GM18520 (cell line): ENCODE measurements at regions not wholly inside any gene's neighbourhood (a gene's known extent, or its start where the extent isn't known, plus 50 kb on each side); places are given as distances from the start of the nearest gene placed in this dataset.

ENCODE experiments used
- ATAC-seq: cut with Tn5 transposase; IDR thresholded peaks from one replicate; pipeline ENCODE4 v1.9.1; 2021; ENCODE audit not compliant: unreplicated experiment

DNA sequence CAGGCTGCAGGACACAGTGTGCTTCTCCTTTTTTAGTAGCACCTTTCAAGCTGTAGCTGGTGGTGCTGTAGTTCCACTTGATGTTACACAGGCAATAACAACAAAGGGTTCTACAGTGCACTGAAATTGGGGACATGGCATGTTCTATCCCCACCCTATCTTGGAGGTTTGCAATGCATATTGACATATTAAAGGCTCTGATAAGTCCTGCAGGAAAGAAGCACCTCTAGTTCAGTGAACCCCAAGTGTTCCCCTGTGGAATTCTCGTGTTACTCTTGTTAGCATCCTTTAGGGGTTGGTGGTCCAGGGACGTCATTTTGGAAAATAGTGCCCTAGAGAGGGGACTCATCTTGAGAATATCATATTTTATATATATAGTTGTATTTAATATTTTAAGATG, 337.6 kb downstream of the DHX35 start:
- ATAC-seq, result no peak

DNA sequence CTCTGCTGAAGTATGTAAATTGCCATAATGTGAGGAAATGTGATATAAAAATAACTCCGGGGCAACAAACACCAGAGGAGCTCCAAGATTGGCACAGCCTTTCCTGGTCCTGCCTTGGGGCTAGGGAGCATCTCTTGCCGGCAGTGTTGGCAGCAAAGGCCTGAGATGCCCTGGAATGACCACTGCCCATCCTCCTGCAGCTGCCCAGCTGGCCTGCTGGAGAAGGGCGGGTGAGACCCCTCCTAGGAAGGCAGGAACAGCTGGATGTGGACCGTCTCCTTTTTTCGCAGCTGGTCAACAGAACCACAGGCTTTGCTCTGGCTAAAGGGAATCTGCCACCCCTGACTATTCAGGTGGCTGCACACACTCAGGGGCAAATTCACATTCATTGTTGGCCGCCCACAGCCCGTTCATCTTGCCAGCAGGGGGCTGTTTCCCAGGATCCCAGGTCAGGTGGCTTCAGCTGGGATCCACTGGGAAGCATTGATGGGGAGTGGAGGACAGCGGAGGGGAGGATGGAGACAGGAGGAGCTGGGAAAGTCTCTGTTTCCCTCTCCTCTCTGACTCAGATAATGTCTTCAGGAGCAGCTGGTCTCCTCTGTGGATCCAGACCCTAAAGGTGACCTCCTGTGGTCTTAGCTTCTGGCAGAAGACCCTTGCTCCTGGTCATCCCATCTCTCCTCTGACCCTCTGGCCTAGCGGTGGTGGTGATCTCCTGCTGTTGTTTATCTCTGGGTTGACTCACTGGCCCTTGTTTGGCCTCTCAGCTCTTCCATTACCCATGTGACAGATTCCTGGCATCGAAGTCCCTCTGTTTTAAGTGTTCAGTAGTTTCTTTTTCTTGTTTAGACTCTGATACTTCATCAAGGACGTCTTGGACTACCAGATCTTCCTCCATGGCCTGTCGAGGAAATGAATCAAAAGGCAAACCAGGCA, 336.7 kb downstream of the DHX35 start:
- ATAC-seq, result no peak

DNA sequence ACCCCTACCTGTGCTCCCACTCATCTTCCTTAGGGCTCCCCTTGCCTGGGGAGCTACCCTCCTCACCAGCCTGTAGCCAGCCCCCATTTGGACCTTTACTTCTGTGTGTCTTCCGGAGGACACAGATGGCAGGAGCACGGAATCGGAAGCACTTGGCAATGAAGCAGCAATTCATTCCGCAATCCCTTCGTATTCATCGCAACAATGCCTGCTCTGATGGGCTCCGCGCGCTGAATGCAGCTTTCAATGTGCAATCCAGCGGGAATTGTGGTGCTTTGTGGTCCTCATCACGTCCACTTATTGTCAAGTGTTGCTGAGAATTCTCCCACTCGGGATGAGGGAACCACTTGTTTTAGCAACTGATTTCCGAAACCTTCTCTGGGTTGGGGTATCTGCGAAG, 336.0 kb downstream of the DHX35 start:
- ATAC-seq, result no peak

DNA sequence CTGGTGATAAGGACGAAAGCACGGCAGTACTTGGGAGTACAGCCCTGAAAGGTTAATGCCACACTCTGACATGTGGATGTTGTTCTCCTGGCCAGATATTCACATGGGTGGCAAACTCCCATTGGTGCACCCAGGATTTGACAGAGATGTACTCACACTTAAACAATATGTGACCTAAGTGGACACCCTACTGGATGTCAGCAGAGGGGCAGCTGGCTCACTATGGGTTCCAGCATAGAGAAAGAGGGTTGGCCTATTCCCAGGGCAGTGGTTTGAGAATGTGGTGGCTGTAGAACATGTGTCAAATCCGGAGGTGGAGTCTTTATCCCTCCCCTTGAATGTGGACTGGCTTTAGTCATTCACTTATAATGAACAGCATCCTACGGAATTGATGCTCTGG, 333.2 kb downstream of the DHX35 start:
- no peak for ATAC-seq

DNA sequence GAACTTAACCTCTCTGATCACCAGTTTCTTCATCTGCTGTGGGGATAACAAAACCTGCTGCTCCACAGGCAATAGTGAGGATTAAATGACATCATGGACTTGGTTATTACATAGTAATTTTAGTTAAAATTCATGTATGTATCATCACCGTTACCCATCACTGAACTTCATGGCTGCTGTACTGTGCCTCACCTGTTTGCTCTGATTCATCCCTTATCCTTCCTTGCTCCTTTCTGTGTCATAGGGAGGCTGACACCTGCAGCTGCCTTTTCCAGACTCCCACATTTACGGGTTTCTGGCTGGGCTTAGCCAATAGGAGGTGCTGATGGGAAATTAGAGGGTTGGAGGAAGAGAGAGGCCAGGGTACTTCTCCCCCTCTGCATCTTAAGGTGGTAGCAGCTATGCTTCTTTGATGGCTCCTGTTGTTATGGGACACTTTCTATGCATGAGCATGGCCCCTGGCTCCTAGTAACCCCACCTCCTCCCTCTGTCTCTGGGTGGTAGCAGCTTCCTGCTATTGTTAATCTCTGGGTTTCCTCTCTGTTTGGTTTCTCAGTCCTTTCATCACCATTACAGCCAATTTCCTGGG, 332.1 kb downstream of the DHX35 start:
- ATAC-seq, result no peak

DNA sequence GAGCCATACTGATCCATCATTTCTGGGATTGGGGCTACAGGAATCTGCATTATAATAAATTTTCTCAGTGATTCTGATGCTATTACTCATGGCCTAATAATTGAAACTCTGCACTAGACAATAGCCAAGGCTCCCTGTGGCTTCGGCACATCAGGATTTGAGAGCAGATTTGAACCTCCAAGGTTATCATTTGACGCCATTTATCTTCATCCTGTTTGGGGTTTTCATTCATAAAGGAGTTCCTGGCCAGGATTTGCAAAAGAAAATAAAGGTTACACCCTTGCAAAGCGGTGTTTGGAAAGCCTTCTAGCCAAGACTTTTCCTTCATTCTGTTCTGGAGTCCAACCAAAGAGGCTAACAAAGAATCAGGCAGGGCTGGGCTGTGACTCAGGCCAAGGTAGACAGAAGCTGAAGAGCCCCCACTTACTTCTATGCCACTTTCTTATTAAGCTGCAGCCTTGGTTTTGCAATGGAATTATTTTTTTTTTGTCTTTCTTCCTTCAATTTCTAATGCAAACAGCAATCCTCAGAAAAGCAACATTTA, 330.1 kb downstream of the DHX35 start:
- no peak for ATAC-seq

DNA sequence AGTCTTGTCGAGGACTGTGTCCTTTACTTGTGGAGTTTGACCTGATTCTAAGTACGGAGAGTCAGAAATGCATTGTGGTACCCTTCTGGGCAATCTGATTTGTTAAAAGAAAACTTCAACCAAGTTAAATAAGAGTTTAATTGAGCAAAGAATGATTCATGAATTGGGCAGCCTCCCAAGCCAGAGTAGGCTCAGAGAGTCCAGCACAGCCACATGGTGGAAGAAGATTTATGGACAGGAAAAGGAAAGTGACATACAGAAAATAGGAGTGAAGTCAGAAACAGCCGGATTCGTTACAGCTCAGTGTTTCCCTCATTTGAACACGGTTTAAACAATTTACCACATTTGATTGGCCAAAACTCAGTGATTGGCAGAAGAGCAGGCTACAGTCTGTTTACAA, 329.2 kb downstream of the DHX35 start:
- ATAC-seq, result no peak

DNA sequence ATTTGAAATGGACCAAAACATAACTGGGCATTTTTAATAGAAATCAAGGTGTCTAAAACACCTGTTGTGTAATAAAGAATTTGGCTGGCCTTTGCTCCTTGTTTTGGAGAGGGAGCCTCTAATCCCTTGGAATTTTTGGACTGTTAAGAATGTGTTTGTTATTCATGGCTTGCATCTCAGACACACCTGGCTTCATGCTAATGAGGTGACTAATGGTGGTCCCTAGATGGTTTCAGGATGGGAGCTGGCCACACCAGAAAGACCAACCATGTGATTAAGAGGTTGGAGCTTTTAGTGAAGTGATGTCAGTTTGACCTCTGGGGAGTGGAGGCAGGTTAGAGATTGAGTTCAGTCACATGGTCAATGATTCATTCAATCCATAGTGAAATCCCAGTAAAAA, 328.4 kb downstream of the DHX35 start:
- no peak for ATAC-seq

DNA sequence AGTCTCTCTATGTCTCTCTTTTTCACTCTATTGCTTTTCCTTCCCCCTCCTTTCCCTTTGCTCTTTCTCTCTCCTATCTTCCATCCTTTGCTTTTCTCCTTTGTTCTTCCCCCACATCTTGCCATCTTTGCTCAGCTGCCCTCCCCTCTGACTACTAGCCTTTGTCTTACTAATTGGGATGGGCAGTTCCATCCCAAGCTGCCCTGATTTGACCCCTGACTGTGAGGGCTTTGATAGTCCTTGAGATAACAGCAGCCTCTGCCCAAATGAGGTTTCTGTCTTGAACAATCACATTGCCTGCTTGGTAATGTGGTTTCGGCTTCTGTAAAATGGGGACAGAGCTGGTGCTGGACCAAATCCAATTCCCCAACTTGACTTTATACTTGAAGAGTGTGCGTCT, 327.7 kb downstream of the DHX35 start:
- no peak for ATAC-seq

DNA sequence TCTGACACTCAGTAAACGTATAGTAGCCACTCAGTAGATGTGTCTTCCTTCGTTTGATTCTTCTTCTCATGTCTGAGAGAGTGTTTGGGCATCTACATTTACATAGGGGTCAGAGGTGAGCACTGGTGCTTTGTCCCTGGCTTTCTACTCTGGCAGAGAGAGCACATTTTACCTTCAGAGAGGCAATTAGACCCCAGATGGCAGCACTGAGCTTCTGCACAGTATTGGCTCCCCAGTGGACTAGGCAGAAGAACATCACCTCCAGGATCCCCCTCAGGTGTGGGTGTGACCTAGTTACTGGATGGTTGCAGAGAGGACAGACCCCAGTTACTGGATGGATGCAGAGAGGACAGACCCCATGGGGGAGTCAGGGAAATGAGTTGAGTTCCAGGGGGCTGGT, 327.2 kb downstream of the DHX35 start:
- ATAC-seq, result no peak

DNA sequence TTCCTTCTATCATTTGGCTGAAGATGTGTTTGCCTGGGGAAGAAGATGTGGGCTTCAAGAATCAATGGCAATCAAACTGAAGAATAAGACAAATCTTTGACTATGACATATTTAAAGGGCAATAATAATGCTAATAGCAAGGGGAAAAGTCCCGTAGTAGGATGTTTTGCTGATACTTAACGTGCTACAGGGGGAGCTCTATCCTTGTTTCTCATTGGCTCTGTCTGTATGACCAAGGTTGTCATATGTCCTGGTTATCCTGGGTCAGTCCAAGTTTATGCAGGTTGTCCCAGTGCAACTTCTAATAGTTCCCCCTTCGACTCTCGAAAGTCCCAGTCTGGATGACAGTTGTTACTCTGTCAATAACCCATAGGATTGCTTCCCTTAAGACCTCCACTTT, 321.3 kb downstream of the DHX35 start:
- no peak for ATAC-seq

DNA sequence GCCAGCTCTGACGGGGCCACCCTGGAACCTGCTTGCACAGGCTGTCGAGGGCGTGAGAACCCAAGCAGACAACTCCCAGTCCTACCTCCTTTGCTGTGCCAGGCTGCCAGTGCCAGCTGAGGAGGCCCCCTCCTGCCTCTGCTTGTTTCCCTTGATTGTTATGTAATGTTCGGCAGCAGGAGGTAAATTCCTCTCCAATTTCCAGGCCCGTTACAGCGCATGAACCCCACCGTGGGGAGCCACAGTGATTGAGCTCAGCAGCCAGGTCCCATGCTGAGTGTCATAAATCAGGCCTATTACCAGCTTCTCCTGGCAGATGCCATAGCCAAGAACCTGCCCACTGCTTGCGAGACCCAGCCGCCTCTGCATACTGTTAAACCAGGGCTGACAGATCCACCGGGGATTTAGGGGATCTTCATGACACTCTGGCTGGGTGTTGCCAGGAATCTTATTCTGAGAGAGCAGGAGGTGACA, 320.5 kb downstream of the DHX35 start:
- no peak for ATAC-seq

DNA sequence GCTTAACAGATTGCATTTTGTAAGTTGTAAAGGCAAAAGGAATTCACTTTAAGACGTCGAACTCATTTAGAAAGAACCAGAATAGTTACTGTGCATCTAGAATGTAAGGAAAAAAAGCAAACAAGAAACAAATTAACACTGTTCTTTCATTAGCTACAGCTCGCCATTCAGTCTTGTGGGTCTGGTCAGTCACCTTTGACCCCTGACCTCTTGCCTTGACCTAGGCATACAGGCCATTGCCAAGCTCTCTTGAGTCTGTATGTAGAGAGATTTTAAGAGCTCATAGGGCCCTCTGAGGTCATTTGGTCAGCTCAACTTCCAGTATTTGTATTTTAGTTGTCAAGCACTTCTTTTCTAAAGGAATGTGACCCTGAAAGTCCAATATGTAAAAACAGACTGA, 318.7 kb downstream of the DHX35 start:
- ATAC-seq, result no peak

DNA sequence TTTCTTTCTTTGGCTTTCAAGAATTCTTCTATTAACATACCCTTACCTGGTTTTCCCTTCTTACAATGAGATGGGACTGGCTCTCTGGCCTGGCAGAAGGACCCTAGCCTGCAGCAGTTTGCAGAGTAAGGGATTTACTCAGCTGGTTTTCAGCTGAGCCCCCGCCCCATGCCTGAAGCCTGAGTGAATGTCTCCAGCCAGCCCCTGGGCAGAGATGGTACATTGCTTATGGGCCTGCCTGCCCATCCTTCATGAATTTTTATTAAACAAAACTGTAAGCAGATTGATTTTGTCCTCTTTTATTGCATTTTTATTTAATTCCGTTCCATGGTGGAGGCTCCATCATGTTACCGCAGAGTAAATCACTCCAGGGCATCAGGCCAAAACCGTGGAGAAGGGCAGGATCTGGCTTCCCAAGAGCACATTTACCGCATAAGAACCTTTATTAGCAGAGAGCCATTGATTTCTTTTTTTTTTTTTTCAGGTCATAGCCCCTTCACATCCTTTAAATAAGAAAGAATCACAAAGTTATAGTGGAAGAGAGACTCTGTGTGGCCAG, 316.2 kb downstream of the DHX35 start:
- no peak for ATAC-seq

DNA sequence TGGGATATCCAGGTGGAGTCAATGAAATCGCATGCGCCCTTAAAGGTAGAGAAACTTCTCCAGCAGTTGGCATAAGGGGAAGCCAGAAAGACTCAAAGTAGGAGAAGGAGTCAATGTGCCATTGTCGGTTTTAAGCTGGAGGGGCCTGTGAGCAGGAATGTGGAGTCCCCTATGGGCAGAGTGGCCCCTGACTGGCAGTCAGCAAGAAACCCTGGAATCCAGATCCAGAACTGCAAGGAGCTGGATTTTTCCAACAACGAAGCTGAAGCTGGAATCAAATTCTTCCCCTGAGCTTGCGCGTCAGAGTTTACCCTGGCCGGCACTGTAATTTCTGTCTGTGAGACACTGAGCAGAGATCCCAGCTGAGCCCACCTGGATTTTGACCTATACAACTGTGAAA, 315.0 kb downstream of the DHX35 start:
- ATAC-seq, result no peak

DNA sequence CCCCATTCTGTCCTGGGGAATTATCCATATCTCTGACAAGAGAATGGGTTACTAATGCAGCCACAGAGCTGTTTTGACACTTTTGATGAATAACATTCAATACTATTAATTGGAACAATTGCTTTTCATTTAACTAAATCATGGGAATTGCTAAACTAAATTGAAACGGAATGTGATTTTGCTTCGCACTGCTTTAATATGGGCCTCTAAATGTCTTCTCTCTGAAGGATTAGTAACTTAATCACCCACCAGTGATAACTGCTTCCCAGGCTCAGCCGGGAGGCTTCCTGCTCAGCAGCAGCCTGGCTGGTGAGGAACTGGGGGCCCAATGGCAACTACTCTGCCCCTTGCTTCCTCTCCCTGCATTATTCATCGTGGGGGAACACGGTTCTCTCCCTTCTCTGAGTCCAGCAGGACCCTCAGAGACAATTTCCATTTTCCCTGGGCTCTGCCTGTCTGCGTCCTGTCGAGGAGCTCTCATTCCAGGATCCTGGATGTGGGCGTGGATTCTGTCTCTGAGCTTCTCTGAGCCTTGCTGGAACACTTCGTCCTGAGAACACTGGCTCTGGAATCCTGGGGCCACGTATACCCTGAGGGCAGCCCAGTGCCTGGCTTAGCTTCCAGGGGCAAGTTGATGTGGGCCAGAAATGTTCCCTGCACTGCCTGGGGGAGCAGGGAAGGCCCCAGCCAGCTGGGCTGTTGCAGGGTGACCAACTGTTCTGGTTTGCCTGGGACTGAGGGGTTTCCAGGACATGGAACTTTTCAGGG, 308.9 kb downstream of the DHX35 start:
- no peak for ATAC-seq

DNA sequence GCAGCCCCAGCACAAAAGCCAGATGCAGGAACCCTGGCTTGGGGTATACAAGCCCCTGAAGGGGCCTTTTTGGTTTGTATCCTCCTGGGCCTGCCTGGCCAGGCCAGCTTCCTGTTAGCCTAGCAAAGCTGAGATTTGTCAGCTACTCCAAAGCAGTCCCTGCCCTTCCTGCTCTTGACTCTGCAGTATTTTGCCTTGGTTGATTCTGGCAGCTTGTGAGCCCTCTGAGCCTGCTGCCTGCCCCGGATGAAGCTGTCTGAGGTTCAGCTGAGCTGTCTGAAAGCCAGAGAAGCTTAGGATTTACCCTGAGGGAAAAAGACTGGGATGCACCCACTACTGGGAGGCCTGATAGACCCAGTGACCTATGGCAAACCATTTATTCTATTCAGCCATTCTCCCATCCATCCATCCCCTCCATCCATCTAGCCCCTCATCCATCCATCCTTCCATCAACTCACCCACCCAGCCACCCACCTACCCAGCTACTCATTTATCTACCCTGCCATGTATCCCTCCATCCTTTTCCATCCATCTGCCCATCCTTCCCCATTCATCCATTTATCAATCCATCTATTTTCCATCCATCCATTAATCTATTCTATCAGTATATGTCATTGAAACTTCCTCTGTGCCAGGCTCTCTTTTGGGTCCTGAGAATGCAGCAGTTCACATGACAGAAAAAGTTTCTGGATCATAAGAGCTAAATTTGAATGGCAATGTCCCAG, 307.5 kb downstream of the DHX35 start:
- no peak for ATAC-seq

DNA sequence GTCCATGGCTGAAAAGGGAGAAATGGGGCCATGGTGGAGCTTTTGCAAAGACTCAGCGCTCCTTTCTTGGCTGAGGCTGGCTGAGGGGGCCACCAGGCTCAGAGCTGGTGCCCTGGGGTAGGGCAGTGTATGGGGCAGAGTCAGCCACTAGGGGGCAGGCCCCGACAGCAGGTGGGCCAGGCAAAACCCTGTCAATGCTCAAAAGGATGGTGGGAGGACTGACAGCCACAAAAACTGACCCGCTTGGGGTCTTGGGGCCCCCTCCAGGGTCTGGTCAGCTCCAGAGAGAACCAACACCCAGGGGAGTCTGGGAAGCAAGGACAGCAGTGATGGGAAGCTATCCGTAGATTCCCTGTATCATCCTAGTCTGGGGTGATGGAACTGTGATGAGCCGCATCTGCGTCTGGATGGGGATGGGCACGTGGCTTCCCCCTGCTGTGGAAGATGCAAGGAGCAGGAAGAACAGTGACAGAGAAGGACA, 306.9 kb downstream of the DHX35 start:
- no peak for ATAC-seq

DNA sequence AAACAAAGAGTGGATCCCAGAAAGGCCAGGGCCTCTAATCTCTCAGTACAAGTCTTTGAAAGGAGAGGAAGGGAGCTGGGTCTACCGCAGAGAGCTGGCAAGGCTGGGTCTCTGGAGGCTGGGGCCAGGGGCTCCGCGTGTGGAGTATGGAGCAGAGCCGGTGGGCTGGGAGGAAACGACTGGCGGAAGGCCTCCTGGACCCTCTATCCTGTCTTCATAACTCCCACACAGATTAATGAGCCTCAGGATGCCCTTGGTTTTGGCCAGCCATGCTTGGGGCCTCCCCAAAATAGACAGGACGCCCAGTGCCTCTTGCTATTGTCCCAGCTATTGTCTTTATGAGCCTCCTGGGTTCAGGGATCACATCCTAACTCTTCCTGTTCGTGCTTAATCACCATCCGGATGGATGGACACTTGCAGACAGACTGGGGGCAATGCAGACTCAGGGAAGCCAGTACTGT, 306.4 kb downstream of the DHX35 start:
- ATAC-seq, result no peak

DNA sequence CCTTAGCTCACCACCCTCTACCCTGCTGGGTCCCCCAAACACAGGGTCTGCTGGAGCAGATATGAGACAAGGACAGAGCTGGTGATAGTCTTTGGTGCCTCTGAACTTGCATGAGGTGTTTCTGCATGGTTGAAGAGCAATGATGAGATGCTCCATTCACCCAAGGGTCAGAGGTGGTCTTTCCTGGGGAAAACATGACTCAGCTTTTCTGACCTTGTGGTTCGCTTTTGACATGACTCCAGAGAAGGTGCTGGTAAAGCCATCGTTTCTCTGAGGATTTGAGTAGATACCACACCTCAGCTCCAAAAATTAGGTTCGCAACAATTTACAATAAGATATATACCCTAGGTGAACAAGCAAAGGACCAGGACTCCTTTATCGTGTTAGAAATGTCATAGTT, 304.8 kb downstream of the DHX35 start:
- no peak for ATAC-seq
